Adrenal gland (tissue), 5 donors: ENCODE measurements at regions not wholly inside any gene's neighbourhood (a gene's known extent, or its start where the extent isn't known, plus 50 kb on each side); places are given as distances from the start of the nearest gene placed in this dataset.

Experiments used
- POLR2A ChIP-seq, 2 donors: fragments of 450-650 bp; IDR thresholded peaks; one replicate each; pipeline ENCODE4 v1.6.1; 2017; ENCODE audit warnings: antibody characterized with exemption in 2 of 2, mild to moderate bottlenecking in 2 of 2, moderate library complexity in 1 of 2
- TF ChIP-seq, protein P1 (sequence below), 6 experiments: fragments of 450-650 bp in 4 of 6; fragments of 200-600 bp in 2 of 6; sonication (generic) in 1 of 6; IDR thresholded peaks; 1 replicate in 5 of 6; 2 replicates in 1 of 6; pipeline versions ENCODE4 v1.5.1 to v1.8.0; 2016 to 2021; ENCODE audit warnings: antibody characterized with exemption in 6 of 6, mild to moderate bottlenecking in 2 of 6, moderate library complexity in 1 of 6
- donor health status: DM: no; HTN: no; CAD: no.

DNA sequence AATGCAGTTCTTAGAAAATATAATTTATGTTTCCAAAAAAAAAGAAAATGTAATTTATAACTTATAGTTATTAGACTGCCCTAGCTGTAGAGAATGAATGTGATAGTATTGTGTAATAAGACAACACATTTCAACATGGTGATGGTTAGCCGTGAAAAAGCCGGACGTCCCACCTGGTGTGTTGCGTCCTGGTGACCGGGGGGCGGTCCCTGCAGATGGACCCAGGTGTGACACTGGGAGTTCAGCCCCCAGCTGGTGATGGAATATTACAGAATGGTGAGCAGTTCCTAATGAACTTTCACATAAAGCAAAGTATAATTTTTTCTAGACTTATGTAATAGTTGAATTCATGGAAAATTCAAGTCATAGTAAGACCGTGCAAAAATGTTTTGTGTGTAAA lies 132.8 kb downstream of the LAT start:
- TF ChIP-seq, protein P1, sequence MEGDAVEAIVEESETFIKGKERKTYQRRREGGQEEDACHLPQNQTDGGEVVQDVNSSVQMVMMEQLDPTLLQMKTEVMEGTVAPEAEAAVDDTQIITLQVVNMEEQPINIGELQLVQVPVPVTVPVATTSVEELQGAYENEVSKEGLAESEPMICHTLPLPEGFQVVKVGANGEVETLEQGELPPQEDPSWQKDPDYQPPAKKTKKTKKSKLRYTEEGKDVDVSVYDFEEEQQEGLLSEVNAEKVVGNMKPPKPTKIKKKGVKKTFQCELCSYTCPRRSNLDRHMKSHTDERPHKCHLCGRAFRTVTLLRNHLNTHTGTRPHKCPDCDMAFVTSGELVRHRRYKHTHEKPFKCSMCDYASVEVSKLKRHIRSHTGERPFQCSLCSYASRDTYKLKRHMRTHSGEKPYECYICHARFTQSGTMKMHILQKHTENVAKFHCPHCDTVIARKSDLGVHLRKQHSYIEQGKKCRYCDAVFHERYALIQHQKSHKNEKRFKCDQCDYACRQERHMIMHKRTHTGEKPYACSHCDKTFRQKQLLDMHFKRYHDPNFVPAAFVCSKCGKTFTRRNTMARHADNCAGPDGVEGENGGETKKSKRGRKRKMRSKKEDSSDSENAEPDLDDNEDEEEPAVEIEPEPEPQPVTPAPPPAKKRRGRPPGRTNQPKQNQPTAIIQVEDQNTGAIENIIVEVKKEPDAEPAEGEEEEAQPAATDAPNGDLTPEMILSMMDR (IDR thresholded peaks at IDR 0.05), result no peak
- no peak for TF ChIP-seq POLR2A (IDR thresholded peaks at IDR 0.05)
